ENCODE measurements at regions not wholly inside any gene's neighbourhood (a gene's known extent, or its start where the extent isn't known, plus 50 kb on each side); places are given as distances from the start of the nearest gene placed in this dataset.

GRCh38 chr20:37636212-37636975 is 57.4 kb upstream of the CTNNBL1 start:
- no peak for TF ChIP-seq CTCF (IDR thresholded peaks at IDR 0.05)
- no peak for TF ChIP-seq POLR2A (IDR thresholded peaks at IDR 0.05)
